GM18861 (cell line): ENCODE measurements at regions not wholly inside any gene's neighbourhood (a gene's known extent, or its start where the extent isn't known, plus 50 kb on each side); places are given as distances from the start of the nearest gene placed in this dataset.
"Not testable (repeated sequence)": the region's sequence is repeated elsewhere in the genome, so short reads cannot be mapped to it uniquely, and the experiment has no call there.

Experiments
- ATAC-seq: cut with Tn5 transposase; IDR thresholded peaks from one replicate; pipeline ENCODE4 v1.9.1; 2021; ENCODE audit not compliant: unreplicated experiment

DNA sequence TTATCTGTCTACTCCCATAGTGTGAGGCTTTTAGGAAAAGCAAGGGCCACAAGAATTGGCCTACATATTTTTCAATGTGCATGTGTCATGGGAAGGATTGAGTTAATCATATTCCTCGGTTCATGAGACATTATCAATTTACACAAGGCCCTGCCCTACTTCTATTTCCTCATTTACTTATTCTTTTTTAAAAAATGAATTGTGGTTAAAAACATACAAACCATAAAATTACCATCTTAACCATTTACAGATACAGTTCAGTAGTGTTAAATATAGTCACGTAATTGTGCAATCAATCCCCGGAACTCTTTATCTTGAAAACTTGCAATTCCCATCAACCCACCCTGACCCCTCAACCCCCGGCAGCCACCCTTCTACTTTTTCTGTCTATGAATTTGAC, 284.0 kb upstream of the GADL1 start:
- no peak for ATAC-seq

- no peak for ATAC-seq
These were observed 285.3 kb upstream of the GADL1 start for GRCh38 chr3:31179768-31180167.

DNA sequence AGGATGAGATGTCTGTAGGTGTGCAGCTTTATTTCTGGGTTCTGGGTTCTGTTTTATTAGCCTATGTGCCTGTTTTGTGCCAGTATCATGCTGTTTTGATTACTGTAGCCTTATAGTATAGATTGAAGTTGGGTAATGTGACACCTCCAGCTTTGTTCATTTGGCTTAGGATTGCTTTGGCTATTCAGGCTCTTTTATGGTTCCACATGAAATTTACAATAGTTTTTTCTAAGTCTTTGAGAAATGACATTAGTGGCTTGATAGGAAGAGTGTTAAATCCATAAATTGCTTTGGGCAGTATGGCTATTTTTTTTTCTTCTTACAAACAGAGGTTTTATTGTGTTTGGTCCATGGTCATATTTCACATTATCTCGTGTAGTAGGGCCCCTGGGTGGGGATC, 285.8 kb upstream of the GADL1 start:
- ATAC-seq, result no peak

GRCh38 chr3:31181661-31182060, 287.2 kb upstream of the GADL1 start:
- no peak for ATAC-seq

- ATAC-seq, result no peak
These were observed 288.2 kb upstream of the GADL1 start for GRCh38 chr3:31182661-31183060.

- no peak for ATAC-seq
These were observed 290.0 kb upstream of the GADL1 start for GRCh38 chr3:31184261-31185061.

GRCh38 chr3:31185062-31185357, 290.5 kb upstream of the GADL1 start:
- ATAC-seq, result no peak

DNA sequence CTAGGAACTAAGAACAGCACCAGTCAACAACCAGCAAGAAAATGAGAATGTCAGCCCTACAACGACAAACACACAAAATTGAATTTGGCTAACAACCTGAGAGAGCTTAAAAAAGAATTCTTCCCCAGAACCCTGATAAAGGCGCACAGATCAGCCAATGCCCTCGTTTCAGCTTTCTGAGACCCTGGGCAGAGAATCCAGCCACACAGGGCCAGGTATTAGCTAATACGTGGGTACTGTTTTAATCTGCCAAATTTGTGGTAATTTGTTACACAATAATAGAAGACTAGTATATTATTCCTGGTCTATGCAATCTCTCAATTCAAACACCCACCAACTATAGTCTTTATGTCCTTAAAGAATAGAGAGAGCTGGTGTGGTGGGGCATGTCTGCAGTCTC, 291.6 kb upstream of the GADL1 start:
- no peak for ATAC-seq

GRCh38 chr3:31187380-31187779, 292.9 kb upstream of the GADL1 start:
- no peak for ATAC-seq

DNA sequence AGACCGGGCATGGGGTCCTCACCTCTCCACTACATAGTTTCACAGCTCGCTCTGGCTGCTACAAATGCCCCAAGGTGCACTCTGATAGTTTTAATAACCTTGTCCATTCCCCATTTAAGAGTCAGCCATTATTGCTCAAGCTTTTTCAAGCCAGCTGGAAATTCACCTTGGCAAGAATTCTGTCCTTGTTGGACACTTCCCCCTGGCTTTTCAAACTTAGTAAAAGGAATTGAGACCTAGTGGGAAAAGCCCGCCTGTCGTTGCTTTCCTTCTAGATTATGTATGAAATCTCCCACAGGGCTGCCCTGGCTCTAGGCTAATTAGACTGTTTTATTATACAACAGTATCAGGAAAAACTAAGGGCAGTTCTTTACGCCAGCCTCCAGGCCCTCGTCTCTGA, 293.7 kb upstream of the GADL1 start:
- ATAC-seq, result no peak

DNA sequence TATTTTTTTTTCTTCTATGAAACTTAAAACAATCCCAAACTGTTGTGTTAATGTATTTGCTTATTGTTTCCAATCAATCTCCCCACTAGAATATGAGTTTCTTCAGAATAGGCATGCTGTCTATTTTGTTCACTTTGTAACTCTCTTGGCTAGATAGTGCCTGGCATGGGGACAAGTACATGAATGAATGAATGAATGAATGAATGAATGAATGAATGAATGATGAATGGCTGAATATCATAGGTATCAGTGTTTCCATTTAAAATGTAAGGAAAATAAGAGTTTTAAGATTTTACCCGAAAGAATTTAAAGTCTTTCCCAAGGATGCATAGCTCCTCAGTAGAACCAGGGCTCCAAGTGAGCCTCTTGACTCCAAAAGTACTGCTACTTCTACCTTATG, 294.9 kb upstream of the GADL1 start:
- no peak for ATAC-seq

DNA sequence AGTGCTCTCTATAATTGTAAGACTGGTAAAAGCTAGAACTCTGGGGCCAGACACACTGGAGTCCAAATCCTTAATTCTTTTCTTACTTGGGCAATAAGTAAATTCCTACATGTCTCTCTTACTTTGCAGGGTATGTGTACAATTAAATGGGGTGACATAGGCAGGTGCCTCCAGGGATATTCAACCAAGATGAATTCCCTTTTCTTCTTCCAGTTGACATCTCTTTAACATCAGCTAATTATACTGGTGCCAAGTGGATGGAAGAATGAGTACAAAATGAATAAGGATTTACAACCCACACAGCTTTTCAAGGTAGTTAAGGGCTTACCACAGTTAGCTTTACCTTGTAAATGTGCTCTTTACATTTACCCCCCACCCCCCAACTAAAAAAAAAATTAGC, 295.5 kb upstream of the GADL1 start:
- no peak for ATAC-seq

DNA sequence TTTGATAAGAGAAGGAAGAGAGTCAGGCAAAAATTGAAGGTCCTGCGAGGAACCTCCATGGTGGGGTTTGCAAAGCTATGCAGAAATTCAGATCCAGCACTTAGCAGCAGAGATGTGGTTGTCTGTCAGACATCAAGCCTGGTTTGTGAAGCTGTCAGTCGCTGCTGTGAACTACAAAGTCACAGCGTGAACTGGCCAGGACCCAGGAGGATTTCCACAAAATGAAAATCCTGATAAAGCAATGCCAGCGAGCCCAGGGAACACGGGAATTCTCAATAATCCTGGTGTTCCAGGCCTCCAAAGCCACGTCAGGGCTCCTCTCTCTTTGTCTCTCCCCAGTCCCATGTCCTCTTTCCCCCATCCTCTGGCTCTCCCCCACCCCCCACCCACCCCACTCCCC, 296.9 kb upstream of the GADL1 start:
- ATAC-seq, result no peak

GRCh38 chr3:31193429-31193828, 299.0 kb upstream of the GADL1 start:
- ATAC-seq, result no peak

GRCh38 chr3:31193871-31194270, 299.4 kb upstream of the GADL1 start:
- ATAC-seq, result no peak

DNA sequence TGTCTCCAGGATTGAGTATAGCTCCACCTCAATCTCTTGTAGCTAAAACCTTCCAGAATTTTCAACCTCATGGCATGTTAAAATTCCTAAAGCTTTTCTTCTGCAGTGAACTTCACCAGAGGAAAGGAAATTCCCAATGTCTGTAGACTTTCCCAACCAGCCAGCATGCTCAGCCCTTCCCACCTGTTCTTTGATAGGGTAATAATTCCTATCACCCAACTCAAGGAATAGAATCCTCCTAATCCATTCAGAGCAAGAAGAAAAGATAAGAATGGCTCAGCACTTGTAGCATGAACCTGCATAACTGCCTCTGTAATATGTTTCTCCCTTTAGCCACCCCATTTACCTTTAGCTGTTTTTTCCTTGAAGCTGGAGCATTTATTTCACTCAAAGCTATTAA, 301.8 kb upstream of the GADL1 start:
- ATAC-seq, result no peak

DNA sequence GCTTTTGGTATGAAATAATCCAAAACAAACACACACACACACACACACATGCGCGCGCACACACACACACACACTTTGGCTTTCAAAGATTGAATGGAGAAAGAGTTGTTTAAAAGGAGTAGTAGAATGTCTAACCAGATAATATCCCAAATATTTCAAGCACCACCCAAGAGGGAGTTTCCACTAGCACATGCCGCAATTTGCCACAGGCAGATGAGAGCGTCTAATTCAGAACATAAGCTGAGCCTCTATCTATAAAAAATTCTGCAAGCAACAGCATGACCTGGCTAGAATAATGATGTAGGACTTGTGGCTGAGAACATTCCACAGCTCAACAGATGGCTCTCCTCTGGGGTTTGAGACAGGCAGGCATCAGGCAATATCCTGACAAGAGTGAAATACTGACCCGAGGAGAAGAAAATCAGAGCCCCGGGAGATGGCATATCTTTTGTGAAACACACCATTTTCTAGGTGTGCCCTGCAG, 302.5 kb upstream of the GADL1 start:
- no peak for ATAC-seq

DNA sequence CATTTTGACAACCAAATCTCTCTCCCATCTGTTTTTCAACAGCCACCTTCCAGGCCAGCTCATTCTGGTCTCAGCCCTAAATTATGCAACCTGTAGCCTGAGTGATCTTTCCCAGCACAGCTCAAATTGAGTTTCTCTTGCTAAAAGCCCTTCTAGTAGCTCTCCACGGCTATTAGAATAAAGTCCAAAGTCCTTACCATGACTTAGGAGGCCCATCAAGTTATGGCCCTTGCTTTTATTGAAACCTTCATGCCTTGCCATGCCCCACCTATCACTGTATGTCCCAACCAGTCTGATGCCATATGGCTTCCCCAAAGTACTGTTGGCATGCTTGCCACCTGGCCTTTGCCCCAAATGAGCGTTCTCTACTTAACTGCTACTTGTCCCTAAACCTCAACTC, 303.5 kb upstream of the GADL1 start:
- ATAC-seq, result no peak

- no peak for ATAC-seq
These were observed 304.4 kb upstream of the GADL1 start for GRCh38 chr3:31198890-31199289.

- ATAC-seq, result peak; percentile 69
These were observed 309.7 kb upstream of the GADL1 start for GRCh38 chr3:31203960-31204795.

GRCh38 chr3:31204796-31205056, 310.3 kb upstream of the GADL1 start:
- ATAC-seq, result not testable (repeated sequence)

GRCh38 chr3:31210068-31210645, 315.7 kb upstream of the GADL1 start:
- ATAC-seq, result no peak
